Right lobe of liver (tissue), 6 donors: ENCODE measurements at regions not wholly inside any gene's neighbourhood (a gene's known extent, or its start where the extent isn't known, plus 50 kb on each side); places are given as distances from the start of the nearest gene placed in this dataset.

Experiments
- ATAC-seq, 4 donors: fragments of 200-7000 bp; cut with Tn5 transposase; one replicate each; pipeline ENCODE4 v1.9.1; 2020; ENCODE audit warnings: mild to moderate bottlenecking in 4 of 4, moderate library complexity in 4 of 4
- DNase-seq, 3 donors: peaks; one replicate each; pipeline ENCODE4 v3.0.0-alpha.2; 2020
- H3K27ac ChIP-seq, 3 donors: fragments of 200-600 bp; one replicate each; pipeline ENCODE4 v1.8.0; 2022
- H3K27me3 ChIP-seq, 2 donors: fragments of 200-600 bp; one replicate each; pipeline ENCODE4 v1.8.0; 2022
- H3K36me3 ChIP-seq, 4 donors: fragments of 200-600 bp; sonication (generic) in 1 of 4; one replicate each; pipeline versions ENCODE4 v1.5.1 to v1.8.0; 2017 to 2022; ENCODE audit warnings: control low read depth in 1 of 4
- H3K4me1 ChIP-seq, 4 donors: fragments of 200-600 bp; sonication (generic) in 1 of 4; one replicate each; pipeline versions ENCODE4 v1.5.1 to v1.8.0; 2017 to 2022; ENCODE audit warnings: control low read depth in 1 of 4
- H3K4me3 ChIP-seq, 3 donors: fragments of 200-600 bp; one replicate each; pipeline ENCODE4 v1.8.0; 2022
- H3K9me3 ChIP-seq, 4 donors: fragments of 200-600 bp; sonication (generic) in 1 of 4; one replicate each; pipeline versions ENCODE4 v1.5.1 to v1.8.0; 2017 to 2022; ENCODE audit warnings: control low read depth in 1 of 4
- CTCF ChIP-seq, 4 donors: fragments of 200-600 bp in 3 of 4; fragments of 450-650 bp in 1 of 4; IDR thresholded peaks; one replicate each; pipeline versions ENCODE4 v1.5.1 to v1.8.0; 2016 to 2022; ENCODE audit warnings: antibody characterized with exemption in 4 of 4, mild to moderate bottlenecking in 2 of 4
- POLR2A ChIP-seq: fragments of 450-650 bp; IDR thresholded peaks from one replicate; pipeline ENCODE4 v1.6.1; 2017; ENCODE audit warnings: antibody characterized with exemption, mild to moderate bottlenecking
- WGBS: methylation state at CpG from one replicate; pipeline ENCODE4 v1.1.6; 2018; ENCODE audit warnings: low coverage, low lambda C conversion rate; ENCODE audit not compliant: insufficient coverage; ENCODE audit errors: missing lambda C conversion rate; 5-methylcytosine and 5-hydroxymethylcytosine counted together
- intact Hi-C, 2 donors: fragments of 100-400 bp; cut with DNase I; formaldehyde crosslinking; loops; one replicate each; pipeline versions ENCODE4 v1.11.2 to v1.14.1; 2022
- donor health status: DM: no; HTN: yes; CAD: no.
- donor health status: DM: no; HTN: no; CAD: no.
- donor health status: DM: no; HTN: no; CAD: no.
- donor health status: DM: no; HTN: yes; CAD: no.
- donor health status: DM: no; HTN: yes; CAD: no.

- Histone ChIP-seq H3K9me3 (no peaks in the 10 kb centered on the region), H3K27ac (no peak overlapping the region), H3K27me3 (no peaks in the 10 kb centered on the region), H3K4me3 (no peak overlapping the region), H3K36me3 (no peaks in the 10 kb centered on the region), H3K4me1 (no peaks in the 10 kb centered on the region)
- WGBS, result no CpG with 5 or more reads among the region's 2 CpGs
- peak in 1 of 3 donors; percentile 12 for DNase-seq
- intact Hi-C loops, result no loop called here
- no peak for TF ChIP-seq CTCF (IDR thresholded peaks at IDR 0.05)
- ATAC-seq, result no peak
Measured at GRCh38 chr11:119972281-119972680, 165.6 kb downstream of the TRIM29 start.

GRCh38 chr11:119970555-119971304, 167.2 kb downstream of the TRIM29 start:
- intact Hi-C loops, result no loop called here
- TF ChIP-seq CTCF (IDR thresholded peaks at IDR 0.05) (no peak), POLR2A (no peak)
- ATAC-seq (no peak), DNase-seq (no peak)
- H3K27ac ChIP-seq, result no peak overlapping the region
- WGBS, result 62% methylated on average over 9 of the region's 15 CpGs
- no peaks in the 10 kb centered on the region for H3K9me3 ChIP-seq
- H3K4me1 ChIP-seq, result no peaks in the 10 kb centered on the region
- no peak overlapping the region for H3K4me3 ChIP-seq
- H3K36me3 ChIP-seq, result no peaks in the 10 kb centered on the region
- H3K27me3 ChIP-seq, result no peaks in the 10 kb centered on the region

- Histone ChIP-seq H3K4me3 (no peak overlapping the region), H3K27ac (no peak overlapping the region), H3K9me3 (no peaks in the 10 kb centered on the region), H3K4me1 (no peaks in the 10 kb centered on the region), H3K27me3 (no peaks in the 10 kb centered on the region), H3K36me3 (no peaks in the 10 kb centered on the region)
- TF ChIP-seq CTCF (IDR thresholded peaks at IDR 0.05) (no peak), POLR2A (no peak)
- no peak for ATAC-seq
- intact Hi-C loops, result no loop called here
- WGBS, result 70% methylated on average over 2 of the region's 8 CpGs
- no peak for DNase-seq
Measured at GRCh38 chr11:119964136-119965025, 173.5 kb downstream of the TRIM29 start.

GRCh38 chr11:119957951-119958350, 180.0 kb downstream of the TRIM29 start:
- ATAC-seq (no peak), DNase-seq (no peak)
- no peaks in the 10 kb centered on the region for H3K27me3 ChIP-seq
- TF ChIP-seq POLR2A (no peak), CTCF (IDR thresholded peaks at IDR 0.05) (no peak)
- no peaks in the 10 kb centered on the region for H3K4me1 ChIP-seq
- no peaks in the 10 kb centered on the region for H3K36me3 ChIP-seq
- H3K9me3 ChIP-seq, result no peaks in the 10 kb centered on the region
- WGBS, result 62% methylated on average over 2 of the region's 2 CpGs
- no peak overlapping the region for H3K27ac ChIP-seq
- no peak overlapping the region for H3K4me3 ChIP-seq
- intact Hi-C loops, result no loop called here
